Ascending aorta (tissue), 2 donors: ENCODE measurements at regions not wholly inside any gene's neighbourhood (a gene's known extent, or its start where the extent isn't known, plus 50 kb on each side); places are given as distances from the start of the nearest gene placed in this dataset.

Source experiments
- DNase-seq, 2 donors: peaks; one replicate each; pipeline ENCODE4 v3.0.0-alpha.2; 2019; ENCODE audit warnings: low spot score in 2 of 2
- H3K27ac ChIP-seq, 2 donors: fragments of 200-600 bp; sonication (generic); one replicate each; pipeline ENCODE4 v1.5.1; 2016 to 2017; ENCODE audit warnings: mild to moderate bottlenecking in 1 of 2
- H3K27me3 ChIP-seq: fragments of 200-600 bp; sonication (generic); one replicate; pipeline ENCODE4 v1.5.1; 2017
- H3K36me3 ChIP-seq, 2 donors: fragments of 200-600 bp; sonication (generic); one replicate each; pipeline ENCODE4 v1.5.1; 2016
- H3K4me1 ChIP-seq, 2 donors: fragments of 200-600 bp; sonication (generic); one replicate each; pipeline ENCODE4 v1.5.1; 2016 to 2017; ENCODE audit warnings: mild to moderate bottlenecking in 1 of 2
- H3K4me3 ChIP-seq, 2 donors: fragments of 200-600 bp; sonication (generic); one replicate each; pipeline ENCODE4 v1.5.1; 2016 to 2017; ENCODE audit warnings: mild to moderate bottlenecking in 1 of 2
- H3K9me3 ChIP-seq, 2 donors: fragments of 200-600 bp; sonication (generic); one replicate each; pipeline ENCODE4 v1.5.1; 2016
- intact Hi-C: fragments of 100-400 bp; cut with DNase I; formaldehyde crosslinking; loops from one replicate; pipeline ENCODE4 v1.15.1; 2023
- TF ChIP-seq, protein P1 (sequence below), 3 experiments: fragments of 200-600 bp in 2 of 3; fragments of 450-650 bp in 1 of 3; sonication (generic) in 2 of 3; IDR thresholded peaks; one replicate each; pipeline ENCODE4 v1.5.1; 2016 to 2019; ENCODE audit warnings: antibody characterized with exemption in 3 of 3, mild to moderate bottlenecking in 1 of 3, moderate library complexity in 1 of 3

DNA sequence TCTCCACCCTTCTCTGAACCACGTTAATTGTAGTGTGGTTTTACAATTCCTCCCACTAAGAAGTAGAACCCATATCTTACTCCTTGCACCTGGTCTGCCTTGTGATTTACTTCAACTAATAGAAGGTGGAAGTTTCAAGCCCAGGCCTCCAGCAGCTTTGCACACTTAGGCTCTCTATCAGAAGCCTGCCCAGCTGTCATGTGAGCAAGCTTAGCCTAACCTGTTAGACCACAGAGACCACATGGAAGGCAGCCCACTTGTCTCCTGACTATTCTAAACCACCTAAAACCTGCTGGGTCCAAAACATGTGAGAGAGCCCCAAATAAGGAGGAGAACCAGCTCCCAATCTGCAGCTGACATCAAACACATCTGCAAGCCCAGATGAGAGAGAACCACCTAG is 127.6 kb upstream of the BTBD3 start:
- no peak for DNase-seq
- H3K36me3 ChIP-seq: no peaks in the 10 kb centered on the region
- no peak overlapping the region for H3K27ac ChIP-seq
- H3K9me3 ChIP-seq: no peaks in the 10 kb centered on the region
- TF ChIP-seq, protein P1, sequence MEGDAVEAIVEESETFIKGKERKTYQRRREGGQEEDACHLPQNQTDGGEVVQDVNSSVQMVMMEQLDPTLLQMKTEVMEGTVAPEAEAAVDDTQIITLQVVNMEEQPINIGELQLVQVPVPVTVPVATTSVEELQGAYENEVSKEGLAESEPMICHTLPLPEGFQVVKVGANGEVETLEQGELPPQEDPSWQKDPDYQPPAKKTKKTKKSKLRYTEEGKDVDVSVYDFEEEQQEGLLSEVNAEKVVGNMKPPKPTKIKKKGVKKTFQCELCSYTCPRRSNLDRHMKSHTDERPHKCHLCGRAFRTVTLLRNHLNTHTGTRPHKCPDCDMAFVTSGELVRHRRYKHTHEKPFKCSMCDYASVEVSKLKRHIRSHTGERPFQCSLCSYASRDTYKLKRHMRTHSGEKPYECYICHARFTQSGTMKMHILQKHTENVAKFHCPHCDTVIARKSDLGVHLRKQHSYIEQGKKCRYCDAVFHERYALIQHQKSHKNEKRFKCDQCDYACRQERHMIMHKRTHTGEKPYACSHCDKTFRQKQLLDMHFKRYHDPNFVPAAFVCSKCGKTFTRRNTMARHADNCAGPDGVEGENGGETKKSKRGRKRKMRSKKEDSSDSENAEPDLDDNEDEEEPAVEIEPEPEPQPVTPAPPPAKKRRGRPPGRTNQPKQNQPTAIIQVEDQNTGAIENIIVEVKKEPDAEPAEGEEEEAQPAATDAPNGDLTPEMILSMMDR (IDR thresholded peaks at IDR 0.05): no peak
- intact Hi-C loops: no loop called here
- no peaks in the 10 kb centered on the region for H3K4me1 ChIP-seq
- H3K27me3 ChIP-seq: no peaks in the 10 kb centered on the region
- no peak overlapping the region for H3K4me3 ChIP-seq

DNA sequence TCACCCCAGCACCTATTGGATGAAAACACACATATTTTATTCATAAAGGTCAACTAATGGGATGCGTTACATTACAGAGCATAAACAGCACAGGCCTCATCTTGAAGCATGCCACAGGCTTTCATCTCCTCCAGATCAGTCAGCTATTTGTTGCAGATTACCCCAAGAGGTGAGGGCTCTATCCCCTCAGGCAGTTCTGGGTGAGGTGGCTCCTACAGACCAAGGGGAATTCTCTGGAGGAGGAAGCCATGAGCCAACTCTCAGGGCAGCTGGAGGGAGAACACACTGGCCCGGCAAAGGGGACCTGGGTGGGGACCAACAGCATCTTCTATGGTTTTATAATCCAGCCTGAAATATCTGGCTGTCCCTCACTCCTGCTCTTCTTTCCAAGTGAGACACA is 126.4 kb upstream of the BTBD3 start:
- H3K36me3 ChIP-seq: no peaks in the 10 kb centered on the region
- intact Hi-C loops: no loop called here
- DNase-seq: no peak
- H3K9me3 ChIP-seq: no peaks in the 10 kb centered on the region
- H3K27ac ChIP-seq: no peak overlapping the region
- H3K4me3 ChIP-seq: no peak overlapping the region
- H3K27me3 ChIP-seq: no peaks in the 10 kb centered on the region
- no peaks in the 10 kb centered on the region for H3K4me1 ChIP-seq
- TF ChIP-seq, protein P1 (IDR thresholded peaks at IDR 0.05): no peak

DNA sequence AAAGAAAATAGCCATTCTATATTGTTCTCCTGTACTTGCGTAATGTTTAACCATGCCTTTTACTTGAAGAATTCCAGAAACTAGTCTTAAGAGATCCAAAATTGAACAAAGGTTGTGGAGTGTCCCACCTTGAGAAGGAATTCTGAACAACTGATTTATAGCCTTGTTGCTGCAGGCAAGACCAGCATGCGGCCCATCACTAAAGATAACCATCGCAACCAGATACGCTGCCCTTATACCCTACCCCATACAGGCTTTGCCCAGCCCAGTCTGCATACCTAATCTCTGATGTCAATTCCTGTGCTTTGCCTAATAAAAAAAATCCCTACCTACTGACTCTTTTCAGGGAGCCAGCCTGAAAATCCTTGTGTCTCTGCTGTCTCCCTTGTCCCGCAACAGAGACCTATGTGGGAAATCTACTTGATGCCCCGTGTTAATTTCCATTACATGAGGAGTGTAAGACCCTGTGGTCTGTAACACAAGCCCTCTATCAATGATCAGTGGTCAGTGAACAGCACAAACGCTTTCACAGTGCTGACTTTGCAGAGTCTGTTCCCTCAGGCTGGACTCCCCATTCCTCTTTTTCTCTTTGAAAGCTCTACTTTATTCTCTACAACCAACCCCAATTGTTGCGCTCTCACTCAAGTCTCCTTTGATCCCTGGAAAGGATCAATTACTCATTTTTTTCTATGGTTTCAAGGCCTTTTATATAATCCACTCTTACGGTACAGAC is 125.7 kb upstream of the BTBD3 start:
- intact Hi-C loops: no loop called here
- Histone ChIP-seq H3K27ac (no peak overlapping the region), H3K27me3 (no peaks in the 10 kb centered on the region), H3K9me3 (no peaks in the 10 kb centered on the region), H3K36me3 (no peaks in the 10 kb centered on the region), H3K4me3 (no peak overlapping the region), H3K4me1 (no peaks in the 10 kb centered on the region)
- no peak for DNase-seq
- TF ChIP-seq, protein P1 (IDR thresholded peaks at IDR 0.05): no peak

DNA sequence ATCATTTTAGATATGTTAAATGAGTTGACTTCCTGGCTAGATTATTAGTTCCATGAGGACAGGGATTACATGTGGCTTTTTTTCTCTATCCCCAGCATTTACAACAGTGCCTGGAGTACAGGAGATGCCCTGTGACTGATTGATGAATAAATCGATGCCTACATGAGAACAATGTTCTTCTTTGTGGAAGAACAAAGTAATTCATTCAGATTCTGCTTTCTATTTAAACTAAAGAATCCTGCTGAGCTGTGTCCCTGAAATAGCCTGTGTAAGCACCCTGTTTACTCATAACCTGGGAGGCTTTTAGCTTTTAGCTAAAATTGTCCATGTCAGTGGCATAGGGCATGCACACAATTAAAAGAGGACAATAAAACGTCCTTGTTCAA is 125.1 kb upstream of the BTBD3 start:
- Histone ChIP-seq H3K27ac (no peak overlapping the region), H3K4me1 (no peaks in the 10 kb centered on the region), H3K27me3 (no peaks in the 10 kb centered on the region), H3K9me3 (no peaks in the 10 kb centered on the region), H3K4me3 (no peak overlapping the region), H3K36me3 (no peaks in the 10 kb centered on the region)
- TF ChIP-seq, protein P1 (IDR thresholded peaks at IDR 0.05): no peak
- no peak for DNase-seq
- intact Hi-C loops: no loop called here

DNA sequence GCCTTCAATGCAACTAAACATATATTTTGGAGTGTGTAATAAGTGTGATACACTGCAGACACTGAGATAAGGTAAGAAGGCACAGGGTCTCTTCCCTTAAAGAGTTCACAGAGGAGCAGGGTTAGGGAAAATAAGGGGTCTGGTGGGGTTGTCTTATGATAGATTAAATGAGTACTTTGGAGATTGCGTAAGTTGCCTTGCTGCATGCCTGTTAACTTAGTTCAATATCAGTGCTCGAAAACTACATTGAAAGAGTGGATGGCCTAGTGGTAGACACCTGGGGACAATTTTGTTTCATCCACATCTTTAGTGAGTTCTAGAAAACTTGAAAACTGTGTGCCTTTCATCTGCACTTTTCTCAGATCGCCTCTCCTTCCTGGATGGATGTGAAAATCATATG is 123.2 kb upstream of the BTBD3 start:
- no peak for DNase-seq
- Histone ChIP-seq H3K36me3 (no peaks in the 10 kb centered on the region), H3K27ac (no peak overlapping the region), H3K9me3 (no peaks in the 10 kb centered on the region), H3K4me1 (no peaks in the 10 kb centered on the region), H3K4me3 (no peak overlapping the region), H3K27me3 (no peaks in the 10 kb centered on the region)
- intact Hi-C loops: no loop called here
- TF ChIP-seq, protein P1 (IDR thresholded peaks at IDR 0.05): no peak
